ENCODE measurements at regions not wholly inside any gene's neighbourhood (a gene's known extent, or its start where the extent isn't known, plus 50 kb on each side); places are given as distances from the start of the nearest gene placed in this dataset.

DNA sequence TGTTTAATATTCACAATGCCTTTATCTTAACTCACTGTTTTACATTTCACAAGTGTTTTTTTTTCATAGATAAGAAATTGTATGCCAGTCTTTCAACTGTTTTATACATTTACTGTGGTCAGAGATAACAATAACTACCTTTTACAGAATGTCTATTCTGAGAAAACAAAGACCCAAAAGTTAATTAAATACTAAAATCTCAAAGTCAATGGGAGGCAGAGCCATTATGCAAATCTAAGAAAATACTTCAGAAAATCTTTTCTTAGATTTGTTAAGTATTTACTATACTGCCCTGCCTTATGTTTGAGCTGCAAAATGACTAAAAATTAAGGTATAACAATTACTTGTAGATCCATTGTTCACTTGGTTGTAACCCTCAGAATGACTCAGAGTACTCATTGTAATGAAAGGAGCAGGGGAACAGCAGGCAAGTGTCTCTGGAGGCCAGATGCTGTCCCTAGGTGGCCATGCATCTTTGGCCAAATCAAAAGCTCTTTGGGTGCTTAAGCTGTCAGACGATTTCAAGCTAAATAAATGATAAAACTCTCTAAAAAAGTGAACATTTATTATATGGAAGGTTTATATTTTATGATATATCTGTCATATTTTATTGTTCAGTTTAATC is 770.1 kb upstream of the PCDH20 start:
- no peak for TF ChIP-seq CTBP1 (IDR thresholded peaks at IDR 0.05; ENCODE audit: borderline replicate concordance)
- TF ChIP-seq SUZ12 (IDR thresholded peaks at IDR 0.05): no peak
- TF ChIP-seq TARDBP (IDR thresholded peaks at IDR 0.05): no peak
- no peak for TF ChIP-seq NFRKB (IDR thresholded peaks at IDR 0.05)
- TF ChIP-seq FOXM1 (IDR thresholded peaks at IDR 0.05; ENCODE audit: borderline replicate concordance): no peak
- no peak for TF ChIP-seq HDGF (IDR thresholded peaks at IDR 0.05; ENCODE audit: borderline replicate concordance)
- TF ChIP-seq, protein P1, sequence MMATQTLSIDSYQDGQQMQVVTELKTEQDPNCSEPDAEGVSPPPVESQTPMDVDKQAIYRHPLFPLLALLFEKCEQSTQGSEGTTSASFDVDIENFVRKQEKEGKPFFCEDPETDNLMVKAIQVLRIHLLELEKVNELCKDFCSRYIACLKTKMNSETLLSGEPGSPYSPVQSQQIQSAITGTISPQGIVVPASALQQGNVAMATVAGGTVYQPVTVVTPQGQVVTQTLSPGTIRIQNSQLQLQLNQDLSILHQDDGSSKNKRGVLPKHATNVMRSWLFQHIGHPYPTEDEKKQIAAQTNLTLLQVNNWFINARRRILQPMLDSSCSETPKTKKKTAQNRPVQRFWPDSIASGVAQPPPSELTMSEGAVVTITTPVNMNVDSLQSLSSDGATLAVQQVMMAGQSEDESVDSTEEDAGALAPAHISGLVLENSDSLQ (IDR thresholded peaks at IDR 0.05): no peak
- TF ChIP-seq SP1 (IDR thresholded peaks at IDR 0.05): no peak
- TF ChIP-seq ZNF384 (IDR thresholded peaks at IDR 0.05): no peak
- no peak for TF ChIP-seq FOXK2 (IDR thresholded peaks at IDR 0.05)

All from HEK293T (cell line).